ENCODE measurements at regions not wholly inside any gene's neighbourhood (a gene's known extent, or its start where the extent isn't known, plus 50 kb on each side); places are given as distances from the start of the nearest gene placed in this dataset.

- no peaks in the 10 kb centered on the region for H3K27me3 ChIP-seq (ENCODE audit: insufficient read depth, insufficient read length)
- H3K4me3 ChIP-seq (ENCODE audit: insufficient read length, low read depth): no peak overlapping the region
- H3K4me1 ChIP-seq (ENCODE audit: insufficient read depth, insufficient read length): no peaks in the 10 kb centered on the region
- TF ChIP-seq SUZ12 (IDR thresholded peaks at IDR 0.05; ENCODE audit: extremely low read depth, insufficient read depth, insufficient read length) (no peak), ZNF274 (IDR thresholded peaks at IDR 0.05; ENCODE audit: low read depth, low read length) (no peak), YY1 (IDR thresholded peaks at IDR 0.05; ENCODE audit: insufficient read depth, insufficient read length) (no peak)
- H3K9ac ChIP-seq (ENCODE audit: insufficient read length, low read depth): no peak overlapping the region
- DNase-seq (ENCODE audit: low read depth, low spot score): no peak
- H3K9me3 ChIP-seq (ENCODE audit: insufficient read depth, low read length): no peaks in the 10 kb centered on the region
- no peaks in the 10 kb centered on the region for H3K36me3 ChIP-seq (ENCODE audit: insufficient read depth, insufficient read length, low read length)
These were observed 524.7 kb downstream of the SPRY1 start for GRCh38 chr4:123921339-123921738.

DNA sequence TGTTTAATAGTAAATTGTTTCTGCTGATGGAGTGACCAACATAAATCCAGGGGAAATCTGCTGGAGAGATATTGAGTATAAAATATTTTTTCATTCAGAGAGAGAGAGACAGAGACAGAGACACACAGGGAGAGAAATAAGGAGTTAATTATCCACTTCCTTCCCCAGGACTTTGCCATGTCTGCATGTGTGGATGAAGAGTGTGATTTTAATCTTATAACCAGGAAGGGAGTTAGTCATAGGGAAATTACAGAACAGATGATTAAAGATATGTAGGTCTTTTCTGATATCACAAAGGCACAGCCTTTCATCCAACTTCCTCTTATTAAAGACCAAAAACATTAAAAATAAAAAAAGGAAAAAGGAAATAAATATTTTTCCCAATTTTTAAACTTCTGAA is 526.3 kb downstream of the SPRY1 start:
- H3K36me3 ChIP-seq (ENCODE audit: insufficient read depth, insufficient read length, low read length): no peaks in the 10 kb centered on the region
- H3K4me1 ChIP-seq (ENCODE audit: insufficient read depth, insufficient read length): no peaks in the 10 kb centered on the region
- DNase-seq (ENCODE audit: low read depth, low spot score): no peak
- TF ChIP-seq ZNF274 (IDR thresholded peaks at IDR 0.05; ENCODE audit: low read depth, low read length): no peak
- H3K27me3 ChIP-seq (ENCODE audit: insufficient read depth, insufficient read length): no peaks in the 10 kb centered on the region
- no peaks in the 10 kb centered on the region for H3K9me3 ChIP-seq (ENCODE audit: insufficient read depth, low read length)
- no peak overlapping the region for H3K9ac ChIP-seq (ENCODE audit: insufficient read length, low read depth)
- no peak overlapping the region for H3K4me3 ChIP-seq (ENCODE audit: insufficient read length, low read depth)

DNA sequence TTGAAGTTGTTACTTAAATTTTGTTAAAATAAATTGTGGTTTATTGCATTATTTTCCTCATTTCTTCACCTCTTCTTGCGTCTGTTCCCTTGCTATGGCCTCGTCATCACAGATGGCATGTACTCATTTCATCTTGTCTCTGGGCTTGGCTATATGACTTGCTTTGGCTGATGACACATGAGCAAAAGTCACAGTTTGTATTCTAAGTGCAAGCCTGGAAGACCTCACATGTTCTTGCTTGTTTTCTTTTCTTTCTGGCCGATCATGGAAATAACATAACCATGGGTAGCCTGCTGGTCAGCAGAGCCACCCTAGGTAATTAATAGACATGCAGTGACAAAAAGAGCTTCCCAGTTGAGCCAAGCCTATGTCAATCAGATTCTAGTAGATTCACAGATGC is 527.9 kb downstream of the SPRY1 start:
- H3K4me3 ChIP-seq (ENCODE audit: insufficient read length, low read depth): no peak overlapping the region
- TF ChIP-seq SUZ12 (IDR thresholded peaks at IDR 0.05; ENCODE audit: extremely low read depth, insufficient read depth, insufficient read length) (no peak), YY1 (IDR thresholded peaks at IDR 0.05; ENCODE audit: insufficient read depth, insufficient read length) (no peak), ZNF274 (IDR thresholded peaks at IDR 0.05; ENCODE audit: low read depth, low read length) (no peak)
- H3K9me3 ChIP-seq (ENCODE audit: insufficient read depth, low read length): no peaks in the 10 kb centered on the region
- no peak for DNase-seq (ENCODE audit: low read depth, low spot score)
- H3K27me3 ChIP-seq (ENCODE audit: insufficient read depth, insufficient read length): no peaks in the 10 kb centered on the region
- no peak overlapping the region for H3K9ac ChIP-seq (ENCODE audit: insufficient read length, low read depth)
- H3K4me1 ChIP-seq (ENCODE audit: insufficient read depth, insufficient read length): no peaks in the 10 kb centered on the region
- no peaks in the 10 kb centered on the region for H3K36me3 ChIP-seq (ENCODE audit: insufficient read depth, insufficient read length, low read length)

DNA sequence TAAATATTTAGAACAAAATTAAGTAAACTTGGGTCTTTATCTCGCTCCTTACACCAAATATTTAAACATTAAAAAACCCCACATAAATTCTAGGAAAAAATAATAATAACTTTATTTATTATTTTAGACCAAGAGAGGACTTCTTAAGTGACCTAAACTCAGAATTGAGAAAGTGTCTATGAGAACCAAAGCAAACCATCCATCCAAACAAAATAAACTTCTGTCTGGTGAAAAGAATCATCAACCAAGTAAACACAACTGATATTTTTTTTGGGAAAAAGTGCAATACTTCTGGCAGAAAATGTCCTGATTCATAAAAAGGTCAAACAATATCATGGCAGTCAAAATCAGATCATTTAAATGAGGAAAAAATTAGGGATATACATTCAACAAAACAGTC is 533.0 kb downstream of the SPRY1 start:
- no peak for DNase-seq (ENCODE audit: low read depth, low spot score)
- no peaks in the 10 kb centered on the region for H3K9me3 ChIP-seq (ENCODE audit: insufficient read depth, low read length)
- H3K36me3 ChIP-seq (ENCODE audit: insufficient read depth, insufficient read length, low read length): no peaks in the 10 kb centered on the region

GRCh38 chr4:123930996-123931395 is 534.4 kb downstream of the SPRY1 start:
- no peak for DNase-seq (ENCODE audit: low read depth, low spot score)
- no peak overlapping the region for H3K9ac ChIP-seq (ENCODE audit: insufficient read length, low read depth)

More for the DNA sequence above, 533.0 kb downstream of the SPRY1 start:
- TF ChIP-seq YY1 (IDR thresholded peaks at IDR 0.05; ENCODE audit: insufficient read depth, insufficient read length) (no peak), ZNF274 (IDR thresholded peaks at IDR 0.05; ENCODE audit: low read depth, low read length) (no peak), SUZ12 (IDR thresholded peaks at IDR 0.05; ENCODE audit: extremely low read depth, insufficient read depth, insufficient read length) (no peak)
- Histone ChIP-seq H3K4me1 (ENCODE audit: insufficient read depth, insufficient read length) (no peaks in the 10 kb centered on the region), H3K27me3 (ENCODE audit: insufficient read depth, insufficient read length) (no peaks in the 10 kb centered on the region), H3K9ac (ENCODE audit: insufficient read length, low read depth) (no peak overlapping the region), H3K4me3 (ENCODE audit: insufficient read length, low read depth) (no peak overlapping the region)

DNA sequence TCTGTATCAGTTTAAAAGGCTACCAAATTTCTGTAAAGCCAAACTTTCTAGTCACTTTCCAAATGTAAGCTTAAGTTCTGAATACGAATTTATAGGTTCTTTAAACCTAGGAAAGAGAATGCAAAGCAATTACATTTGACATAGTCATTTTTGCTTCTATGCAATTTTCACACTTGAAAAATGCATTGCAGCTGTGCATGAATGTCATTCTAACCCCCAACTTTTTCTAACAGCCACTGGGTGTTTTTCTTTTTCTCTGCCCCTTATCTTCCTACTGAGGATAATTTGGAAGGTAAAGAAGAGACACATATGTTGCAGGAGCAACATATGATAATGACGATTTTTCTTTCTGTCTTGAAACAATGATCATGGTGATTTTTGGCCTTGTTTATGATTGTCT is 537.5 kb downstream of the SPRY1 start:
- DNase-seq (ENCODE audit: low read depth, low spot score): no peak
- no peak overlapping the region for H3K9ac ChIP-seq (ENCODE audit: insufficient read length, low read depth)
- TF ChIP-seq YY1 (IDR thresholded peaks at IDR 0.05; ENCODE audit: insufficient read depth, insufficient read length) (no peak), ZNF274 (IDR thresholded peaks at IDR 0.05; ENCODE audit: low read depth, low read length) (no peak), SUZ12 (IDR thresholded peaks at IDR 0.05; ENCODE audit: extremely low read depth, insufficient read depth, insufficient read length) (no peak)
- H3K9me3 ChIP-seq (ENCODE audit: insufficient read depth, low read length): no peaks in the 10 kb centered on the region
- H3K36me3 ChIP-seq (ENCODE audit: insufficient read depth, insufficient read length, low read length): no peaks in the 10 kb centered on the region
- H3K27me3 ChIP-seq (ENCODE audit: insufficient read depth, insufficient read length): no peaks in the 10 kb centered on the region
- H3K4me3 ChIP-seq (ENCODE audit: insufficient read length, low read depth): no peak overlapping the region
- H3K4me1 ChIP-seq (ENCODE audit: insufficient read depth, insufficient read length): no peaks in the 10 kb centered on the region

More at GRCh38 chr4:123930996-123931395, 534.4 kb downstream of the SPRY1 start:
- no peaks in the 10 kb centered on the region for H3K9me3 ChIP-seq (ENCODE audit: insufficient read depth, low read length)
- H3K4me3 ChIP-seq (ENCODE audit: insufficient read length, low read depth): no peak overlapping the region
- TF ChIP-seq ZNF274 (IDR thresholded peaks at IDR 0.05; ENCODE audit: low read depth, low read length) (no peak), SUZ12 (IDR thresholded peaks at IDR 0.05; ENCODE audit: extremely low read depth, insufficient read depth, insufficient read length) (no peak), YY1 (IDR thresholded peaks at IDR 0.05; ENCODE audit: insufficient read depth, insufficient read length) (no peak)
- H3K36me3 ChIP-seq (ENCODE audit: insufficient read depth, insufficient read length, low read length): no peaks in the 10 kb centered on the region
- H3K27me3 ChIP-seq (ENCODE audit: insufficient read depth, insufficient read length): no peaks in the 10 kb centered on the region
- H3K4me1 ChIP-seq (ENCODE audit: insufficient read depth, insufficient read length): no peaks in the 10 kb centered on the region

- H3K36me3 ChIP-seq (ENCODE audit: insufficient read depth, insufficient read length, low read length): no peaks in the 10 kb centered on the region
- DNase-seq (ENCODE audit: low read depth, low spot score): no peak
- no peaks in the 10 kb centered on the region for H3K27me3 ChIP-seq (ENCODE audit: insufficient read depth, insufficient read length)
- H3K9ac ChIP-seq (ENCODE audit: insufficient read length, low read depth): no peak overlapping the region
- no peak for TF ChIP-seq ZNF274 (IDR thresholded peaks at IDR 0.05; ENCODE audit: low read depth, low read length)
- no peak for TF ChIP-seq YY1 (IDR thresholded peaks at IDR 0.05; ENCODE audit: insufficient read depth, insufficient read length)
- no peak for TF ChIP-seq SUZ12 (IDR thresholded peaks at IDR 0.05; ENCODE audit: extremely low read depth, insufficient read depth, insufficient read length)
- H3K4me1 ChIP-seq (ENCODE audit: insufficient read depth, insufficient read length): no peaks in the 10 kb centered on the region
- H3K4me3 ChIP-seq (ENCODE audit: insufficient read length, low read depth): no peak overlapping the region
- no peaks in the 10 kb centered on the region for H3K9me3 ChIP-seq (ENCODE audit: insufficient read depth, low read length)
These were observed 540.0 kb downstream of the SPRY1 start for GRCh38 chr4:123936621-123937043.

- TF ChIP-seq ZNF274 (IDR thresholded peaks at IDR 0.05; ENCODE audit: low read depth, low read length): no peak
- no peak for TF ChIP-seq SUZ12 (IDR thresholded peaks at IDR 0.05; ENCODE audit: extremely low read depth, insufficient read depth, insufficient read length)
- no peak for TF ChIP-seq YY1 (IDR thresholded peaks at IDR 0.05; ENCODE audit: insufficient read depth, insufficient read length)
These were observed 541.0 kb downstream of the SPRY1 start for GRCh38 chr4:123937581-123937980.

More at GRCh38 chr4:123937581-123937980, 541.0 kb downstream of the SPRY1 start:
- no peak overlapping the region for H3K4me3 ChIP-seq (ENCODE audit: insufficient read length, low read depth)
- no peaks in the 10 kb centered on the region for H3K36me3 ChIP-seq (ENCODE audit: insufficient read depth, insufficient read length, low read length)
- no peaks in the 10 kb centered on the region for H3K9me3 ChIP-seq (ENCODE audit: insufficient read depth, low read length)
- no peak overlapping the region for H3K9ac ChIP-seq (ENCODE audit: insufficient read length, low read depth)
- no peak for DNase-seq (ENCODE audit: low read depth, low spot score)
- no peaks in the 10 kb centered on the region for H3K4me1 ChIP-seq (ENCODE audit: insufficient read depth, insufficient read length)
- no peaks in the 10 kb centered on the region for H3K27me3 ChIP-seq (ENCODE audit: insufficient read depth, insufficient read length)

Measured in NT2/D1 (cell line).